AG09319 (cell line): ENCODE measurements at regions not wholly inside any gene's neighbourhood (a gene's known extent, or its start where the extent isn't known, plus 50 kb on each side); places are given as distances from the start of the nearest gene placed in this dataset.

ENCODE experiments used
- DNase-seq: peaks from one replicate; pipeline ENCODE4 v3.0.0-alpha.2; 2010; ENCODE audit warnings: low read depth; ENCODE audit errors: extremely low read depth
- CTCF ChIP-seq: IDR thresholded peaks from 2 replicates; pipeline ENCODE4 v1.5.1; 2011; ENCODE audit warnings: low read depth, mild to moderate bottlenecking, inconsistent platforms, low read length, moderate library complexity

- no peak for TF ChIP-seq CTCF
- DNase-seq: no peak
These were observed 646.6 kb downstream of the HACE1 start for GRCh38 chr6:104212977-104213668.

DNA sequence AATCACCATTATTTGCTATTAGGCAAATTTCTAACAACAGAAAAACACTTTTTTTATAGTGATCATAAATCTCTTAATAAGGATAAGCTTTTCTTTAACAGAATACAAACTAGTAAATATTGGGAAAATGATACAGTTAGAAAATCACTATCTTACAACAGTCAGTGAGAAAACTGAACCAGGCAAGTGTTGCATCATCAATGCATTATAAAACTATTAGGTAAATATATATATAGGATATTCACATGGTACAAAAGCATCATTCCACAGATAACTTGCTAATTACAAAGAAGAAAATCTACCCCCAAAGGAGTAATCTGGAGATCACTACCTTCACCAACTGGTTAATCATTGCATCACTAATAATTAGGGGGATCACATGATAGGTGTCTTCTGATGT, 652.1 kb downstream of the HACE1 start:
- no peak for TF ChIP-seq CTCF
- no peak for DNase-seq

DNA sequence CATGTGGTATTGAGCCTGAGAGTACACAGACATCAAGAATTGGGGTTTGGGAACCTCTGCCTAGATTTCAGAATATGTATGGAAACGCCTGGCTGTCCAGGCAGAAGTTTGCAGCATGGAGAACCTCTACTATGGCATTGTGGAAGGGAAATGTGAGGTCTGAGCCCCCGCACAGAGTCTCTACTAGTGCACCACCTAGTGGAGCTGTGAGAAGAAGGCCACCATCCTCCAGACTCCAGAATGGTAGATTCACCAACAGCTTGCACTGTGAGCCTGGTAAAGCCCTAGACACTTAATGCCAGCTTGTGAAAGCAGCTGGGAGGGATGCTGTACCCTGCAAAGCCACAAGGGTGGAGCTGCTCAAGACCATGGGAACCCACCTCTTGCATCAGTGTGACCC, 658.2 kb downstream of the HACE1 start:
- no peak for TF ChIP-seq CTCF
- DNase-seq: no peak

GRCh38 chr6:104187616-104188015, 672.1 kb downstream of the HACE1 start:
- no peak for DNase-seq

DNA sequence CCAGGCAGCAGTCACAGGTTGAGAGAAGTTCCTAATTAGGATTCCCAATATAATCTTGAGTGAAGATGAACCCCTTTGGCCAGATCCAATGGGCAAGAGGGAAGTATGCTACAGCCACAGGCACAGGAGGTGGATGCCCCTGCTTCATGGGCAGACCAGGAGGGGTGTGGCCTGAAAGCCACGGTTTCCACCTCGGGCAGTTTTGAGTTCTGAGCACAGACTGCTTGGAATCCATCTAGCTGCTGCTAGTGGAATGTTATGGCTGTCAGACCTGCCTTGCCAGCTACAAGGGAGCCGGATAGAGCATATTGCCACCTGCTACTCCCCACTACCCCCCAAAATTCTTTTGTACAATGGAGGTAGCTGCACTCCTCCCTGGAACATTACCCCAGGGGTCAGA, 672.9 kb downstream of the HACE1 start:
- TF ChIP-seq CTCF: no peak
- DNase-seq: no peak

More at GRCh38 chr6:104187616-104188015, 672.1 kb downstream of the HACE1 start:
- no peak for TF ChIP-seq CTCF

GRCh38 chr6:104183816-104184435, 675.8 kb downstream of the HACE1 start:
- TF ChIP-seq CTCF: no peak
- DNase-seq: no peak

DNA sequence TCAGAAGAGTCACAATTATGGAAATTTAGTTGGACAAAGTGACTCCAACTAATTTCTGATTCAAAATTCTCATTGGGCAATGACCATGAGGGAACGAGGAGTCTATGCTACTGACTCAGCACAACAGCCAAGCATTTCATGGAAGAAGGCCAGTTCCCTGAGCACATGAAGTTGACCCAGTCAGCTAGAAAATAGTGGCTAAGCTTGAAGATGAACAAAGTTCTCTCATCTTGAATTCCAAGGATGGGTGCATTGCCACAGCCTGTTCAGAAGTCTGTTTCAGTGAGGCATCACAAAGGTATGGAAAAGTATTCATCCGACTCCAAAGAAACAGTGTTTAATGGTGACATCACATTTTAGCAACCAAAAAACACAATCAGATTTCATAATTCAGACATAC, 676.9 kb downstream of the HACE1 start:
- DNase-seq: no peak
- no peak for TF ChIP-seq CTCF
